ENCODE measurements at regions not wholly inside any gene's neighbourhood (a gene's known extent, or its start where the extent isn't known, plus 50 kb on each side); places are given as distances from the start of the nearest gene placed in this dataset.

DNA sequence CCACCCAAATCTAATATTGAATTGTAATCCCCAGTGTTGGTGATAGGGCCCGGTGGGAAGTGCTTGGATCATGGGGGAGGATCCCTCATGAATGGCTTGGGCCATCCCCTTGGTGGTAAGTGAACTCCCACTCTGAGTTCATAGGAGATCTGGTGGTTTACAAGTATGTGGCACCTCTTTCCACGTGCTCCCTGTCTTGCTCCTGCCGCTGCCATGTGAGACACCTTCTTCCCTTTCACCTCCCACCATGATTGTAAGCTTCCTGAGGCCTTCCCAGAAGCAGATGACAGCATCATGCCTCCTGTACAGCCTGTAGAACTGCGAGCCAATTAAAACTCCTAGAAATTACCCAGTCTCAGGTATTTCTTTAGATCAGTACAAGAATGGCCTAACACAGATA, 150.8 kb downstream of the SH3BGRL2 start:
- no peak overlapping the region for H3K4me3 ChIP-seq (ENCODE audit: low read depth in 2 of 2, low read length in 1 of 2)
- no peak overlapping the region for H2AFZ ChIP-seq (ENCODE audit: low read depth)
- TF ChIP-seq EZH2phosphoT487 (IDR thresholded peaks at IDR 0.05; ENCODE audit: borderline replicate concordance, low read depth), result no peak
- TF ChIP-seq RFX5 (IDR thresholded peaks at IDR 0.05; ENCODE audit: low read length), result no peak
- no peak for TF ChIP-seq RXRA (IDR thresholded peaks at IDR 0.05; ENCODE audit: borderline replicate concordance, low read depth)
- TF ChIP-seq GATA2 (CRISPR knock-in tag; IDR thresholded peaks at IDR 0.05), result no peak
- no peak for TF ChIP-seq FOXM1 (IDR thresholded peaks at IDR 0.05; ENCODE audit: low read depth)
- no peak for TF ChIP-seq JUND (IDR thresholded peaks at IDR 0.05)
- no peak for TF ChIP-seq MEF2A (IDR thresholded peaks at IDR 0.05; ENCODE audit: borderline replicate concordance, low read depth)
- TF ChIP-seq NFIC (IDR thresholded peaks at IDR 0.05; ENCODE audit: borderline replicate concordance), result no peak
- TF ChIP-seq, protein P1, sequence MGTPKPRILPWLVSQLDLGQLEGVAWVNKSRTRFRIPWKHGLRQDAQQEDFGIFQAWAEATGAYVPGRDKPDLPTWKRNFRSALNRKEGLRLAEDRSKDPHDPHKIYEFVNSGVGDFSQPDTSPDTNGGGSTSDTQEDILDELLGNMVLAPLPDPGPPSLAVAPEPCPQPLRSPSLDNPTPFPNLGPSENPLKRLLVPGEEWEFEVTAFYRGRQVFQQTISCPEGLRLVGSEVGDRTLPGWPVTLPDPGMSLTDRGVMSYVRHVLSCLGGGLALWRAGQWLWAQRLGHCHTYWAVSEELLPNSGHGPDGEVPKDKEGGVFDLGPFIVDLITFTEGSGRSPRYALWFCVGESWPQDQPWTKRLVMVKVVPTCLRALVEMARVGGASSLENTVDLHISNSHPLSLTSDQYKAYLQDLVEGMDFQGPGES (IDR thresholded peaks at IDR 0.05; ENCODE audit: low read depth, low read length), result no peak
- no peak for TF ChIP-seq POLR2AphosphoS5 (IDR thresholded peaks at IDR 0.05; ENCODE audit: low read depth, low read length)
- TF ChIP-seq EP300 (IDR thresholded peaks at IDR 0.05; ENCODE audit: borderline replicate concordance in 1 of 2, low read depth in 1 of 2, low read length in 1 of 2), result no peak
- TF ChIP-seq, protein P2, sequence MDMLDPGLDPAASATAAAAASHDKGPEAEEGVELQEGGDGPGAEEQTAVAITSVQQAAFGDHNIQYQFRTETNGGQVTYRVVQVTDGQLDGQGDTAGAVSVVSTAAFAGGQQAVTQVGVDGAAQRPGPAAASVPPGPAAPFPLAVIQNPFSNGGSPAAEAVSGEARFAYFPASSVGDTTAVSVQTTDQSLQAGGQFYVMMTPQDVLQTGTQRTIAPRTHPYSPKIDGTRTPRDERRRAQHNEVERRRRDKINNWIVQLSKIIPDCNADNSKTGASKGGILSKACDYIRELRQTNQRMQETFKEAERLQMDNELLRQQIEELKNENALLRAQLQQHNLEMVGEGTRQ (IDR thresholded peaks at IDR 0.05; ENCODE audit: borderline replicate concordance, low read depth, low read length), result no peak
- no peaks in the 10 kb centered on the region for H3K9me2 ChIP-seq
- no peak overlapping the region for H3K27ac ChIP-seq (ENCODE audit: low read depth in 2 of 2, low read length in 1 of 2)
- H3F3A ChIP-seq (replicated peaks; ENCODE audit: insufficient read depth), result no peaks in the 10 kb centered on the region
- no peaks in the 10 kb centered on the region for H3K27me3 ChIP-seq (ENCODE audit: insufficient read depth)
- no peak for DNase-seq
- no peak overlapping the region for H3K9ac ChIP-seq
- WGBS (ENCODE audit: low lambda C conversion rate), result 55% methylated on average over 4 of the region's 4 CpGs
- H3K36me3 ChIP-seq (replicated peaks in 1 of 2; ENCODE audit: control insufficient read depth in 1 of 2, insufficient read depth in 2 of 2, low read length in 1 of 2), result no peaks in the 10 kb centered on the region
- H4K20me1 ChIP-seq (ENCODE audit: insufficient read depth), result no peaks in the 10 kb centered on the region
- H3K79me2 ChIP-seq (ENCODE audit: insufficient read depth), result no peaks in the 10 kb centered on the region
- H3K4me1 ChIP-seq (ENCODE audit: control insufficient read depth in 1 of 2, insufficient read depth in 2 of 2, low read depth in 1 of 2, low read length in 1 of 2), result peaks cover 0 to 30% of the 10 kb centered on the region in 2 experiments; a peak in 2 of 4 replicates
- no peaks in the 10 kb centered on the region for H3K9me3 ChIP-seq
- no peak overlapping the region for H3K4me2 ChIP-seq
- POLR2A ChIA-PET, result no interaction called here
- CTCF ChIA-PET, result interaction anchor here (1.2 to 11.2 kb wide), 5 partner anchors 28 to 247 kb away, joined by 3 to 116 read pairs (median 46); no protein-coding TSS in a partner anchor

DNA sequence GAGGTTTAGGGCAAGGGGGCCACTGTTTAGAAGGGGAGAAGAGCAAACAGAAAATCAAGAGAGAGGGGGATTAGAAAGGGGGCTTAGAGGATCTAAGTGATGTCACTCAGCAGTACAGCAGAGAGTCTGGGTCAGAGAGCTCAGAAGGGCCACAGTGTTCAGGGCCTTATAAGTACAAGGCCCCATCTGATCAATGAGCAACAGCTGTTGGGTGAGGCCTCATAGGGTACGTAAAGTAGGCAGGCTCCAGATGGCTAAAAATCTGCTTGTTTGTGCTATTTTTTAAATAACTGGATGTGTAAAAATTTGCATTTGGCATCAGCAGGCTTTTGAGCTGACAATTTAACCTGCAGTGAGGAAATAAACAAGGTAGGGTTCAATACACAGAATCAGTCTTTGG, 149.8 kb downstream of the SH3BGRL2 start:
- TF ChIP-seq, protein P1 (IDR thresholded peaks at IDR 0.05; ENCODE audit: low read depth, low read length), result no peak
- no peak for TF ChIP-seq NFIC (IDR thresholded peaks at IDR 0.05; ENCODE audit: borderline replicate concordance)
- TF ChIP-seq, protein P2 (IDR thresholded peaks at IDR 0.05; ENCODE audit: borderline replicate concordance, low read depth, low read length), result no peak
- no peak for TF ChIP-seq RXRA (IDR thresholded peaks at IDR 0.05; ENCODE audit: borderline replicate concordance, low read depth)
- TF ChIP-seq SIN3A (IDR thresholded peaks at IDR 0.05; ENCODE audit: borderline replicate concordance, low read depth, low read length), result no peak
- TF ChIP-seq FOXJ3 (CRISPR knock-in tag; IDR thresholded peaks at IDR 0.05), result no peak
- TF ChIP-seq POLR2AphosphoS5 (IDR thresholded peaks at IDR 0.05; ENCODE audit: low read depth, low read length), result no peak
- TF ChIP-seq RFX5 (IDR thresholded peaks at IDR 0.05; ENCODE audit: low read length), result no peak
- no peak for TF ChIP-seq FOSL2 (IDR thresholded peaks at IDR 0.05; ENCODE audit: borderline replicate concordance, low read depth)
- TF ChIP-seq, protein P3, sequence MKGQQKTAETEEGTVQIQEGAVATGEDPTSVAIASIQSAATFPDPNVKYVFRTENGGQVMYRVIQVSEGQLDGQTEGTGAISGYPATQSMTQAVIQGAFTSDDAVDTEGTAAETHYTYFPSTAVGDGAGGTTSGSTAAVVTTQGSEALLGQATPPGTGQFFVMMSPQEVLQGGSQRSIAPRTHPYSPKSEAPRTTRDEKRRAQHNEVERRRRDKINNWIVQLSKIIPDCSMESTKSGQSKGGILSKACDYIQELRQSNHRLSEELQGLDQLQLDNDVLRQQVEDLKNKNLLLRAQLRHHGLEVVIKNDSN (IDR thresholded peaks at IDR 0.05; ENCODE audit: borderline replicate concordance, low read depth), result no peak
- no peak for TF ChIP-seq RCOR1 (IDR thresholded peaks at IDR 0.05; ENCODE audit: low read length)
- no peak overlapping the region for H3K4me3 ChIP-seq (ENCODE audit: low read depth in 2 of 2, low read length in 1 of 2)
- CTCF ChIA-PET, result interaction anchor here (1.1 to 11.2 kb wide), 6 partner anchors 29 to 246 kb away, joined by 3 to 116 read pairs (median 24); no protein-coding TSS in a partner anchor

More for the DNA sequence above, 149.8 kb downstream of the SH3BGRL2 start:
- Histone ChIP-seq H3K79me2 (ENCODE audit: insufficient read depth) (no peaks in the 10 kb centered on the region), H3K9me3 (no peaks in the 10 kb centered on the region), H3K9ac (no peak overlapping the region), H3K4me1 (ENCODE audit: control insufficient read depth in 1 of 2, insufficient read depth in 2 of 2, low read depth in 1 of 2, low read length in 1 of 2) (peaks cover 0 to 30% of the 10 kb centered on the region in 2 experiments; a peak in 2 of 4 replicates), H3K27ac (ENCODE audit: low read depth in 2 of 2, low read length in 1 of 2) (no peak overlapping the region), H3K4me2 (no peak overlapping the region), H3K27me3 (ENCODE audit: insufficient read depth) (no peaks in the 10 kb centered on the region), H3K36me3 (replicated peaks in 1 of 2; ENCODE audit: control insufficient read depth in 1 of 2, insufficient read depth in 2 of 2, low read length in 1 of 2) (no peaks in the 10 kb centered on the region), H4K20me1 (ENCODE audit: insufficient read depth) (no peaks in the 10 kb centered on the region), H2AFZ (ENCODE audit: low read depth) (no peak overlapping the region), H3F3A (replicated peaks; ENCODE audit: insufficient read depth) (no peaks in the 10 kb centered on the region), H3K9me2 (no peaks in the 10 kb centered on the region)
- DNase-seq, result no peak
- POLR2A ChIA-PET, result no interaction called here
- 100% methylated on average over 1 of the region's 1 CpG for WGBS (ENCODE audit: low lambda C conversion rate)

Measured in SK-N-SH (cell line).